KMS-11 (cell line): ENCODE measurements at regions not wholly inside any gene's neighbourhood (a gene's known extent, or its start where the extent isn't known, plus 50 kb on each side); places are given as distances from the start of the nearest gene placed in this dataset.

Experiments
- H2AFZ ChIP-seq: fragments of 200-600 bp; sonication (generic); 2 replicates; pipeline ENCODE4 v1.6.1; 2016; ENCODE audit warnings: antibody characterized with exemption, mixed run types, low read depth
- H3K27ac ChIP-seq: fragments of 200-600 bp; sonication (generic); 2 replicates; pipeline ENCODE4 v1.6.1; 2016; ENCODE audit warnings: mild to moderate bottlenecking, mixed run types
- H3K27me3 ChIP-seq: fragments of 200-600 bp; sonication (generic); 2 replicates; pipeline ENCODE4 v1.6.1; 2017; ENCODE audit warnings: mild to moderate bottlenecking, low read depth, mixed run types, moderate library complexity; ENCODE audit not compliant: insufficient read depth
- H3K36me3 ChIP-seq: fragments of 200-600 bp; sonication (generic); 2 replicates; pipeline ENCODE4 v1.6.1; 2017; ENCODE audit warnings: mild to moderate bottlenecking, mixed run types; ENCODE audit not compliant: insufficient read depth
- H3K4me1 ChIP-seq: fragments of 200-600 bp; sonication (generic); 2 replicates; pipeline ENCODE4 v1.6.1; 2016; ENCODE audit warnings: mild to moderate bottlenecking, low read depth, mixed run types; ENCODE audit not compliant: poor library complexity, severe bottlenecking
- H3K4me2 ChIP-seq: fragments of 200-600 bp; sonication (generic); 2 replicates; pipeline ENCODE4 v1.7.0; 2016; ENCODE audit warnings: mild to moderate bottlenecking, mixed run types
- H3K4me3 ChIP-seq: fragments of 200-600 bp; sonication (generic); IDR thresholded peaks from 2 replicates; pipeline ENCODE4 v1.6.1; 2017; ENCODE audit warnings: low read depth, low read length, mixed read lengths; ENCODE audit not compliant: insufficient read depth
- H3K79me2 ChIP-seq: fragments of 200-600 bp; sonication (generic); 2 replicates; pipeline ENCODE4 v1.6.1; 2016; ENCODE audit warnings: low read depth, mixed run types; ENCODE audit not compliant: insufficient read depth
- H3K9ac ChIP-seq: fragments of 200-600 bp; sonication (generic); 2 replicates; pipeline ENCODE4 v1.6.1; 2016; ENCODE audit warnings: mild to moderate bottlenecking, mixed run types
- H4K20me1 ChIP-seq: fragments of 200-600 bp; sonication (generic); 2 replicates; pipeline ENCODE4 v1.6.1; 2016; ENCODE audit warnings: mild to moderate bottlenecking, mixed run types; ENCODE audit not compliant: insufficient read depth
- CTCF ChIP-seq: fragments of 200-600 bp; sonication (generic); conservative IDR thresholded peaks from 2 replicates; pipeline ENCODE4 v1.6.1; 2017; ENCODE audit warnings: low read depth, mild to moderate bottlenecking, antibody characterized with exemption, low read length, moderate library complexity, mixed read lengths

- Histone ChIP-seq H3K79me2 (no peaks in the 10 kb centered on the region), H4K20me1 (no peaks in the 10 kb centered on the region), H3K27ac (no peak overlapping the region), H3K36me3 (no peaks in the 10 kb centered on the region), H2AFZ (no peak overlapping the region), H3K4me3 (no peak overlapping the region), H3K4me1 (no peaks in the 10 kb centered on the region), H3K9ac (no peak overlapping the region), H3K4me2 (no peak overlapping the region), H3K27me3 (no peaks in the 10 kb centered on the region)
- no peak for TF ChIP-seq CTCF
These were observed 102.2 kb downstream of the SNX18 start for GRCh38 chr5:54619731-54620130.

GRCh38 chr5:54616518-54617220 lies 99.1 kb downstream of the SNX18 start:
- H3K9ac ChIP-seq = no peak overlapping the region
- no peak for TF ChIP-seq CTCF

GRCh38 chr5:54616031-54616430 lies 98.5 kb downstream of the SNX18 start:
- Histone ChIP-seq H3K4me2 (no peak overlapping the region), H2AFZ (no peak overlapping the region), H4K20me1 (no peaks in the 10 kb centered on the region), H3K4me1 (peaks cover 5% of the 10 kb centered on the region), H3K27ac (no peak overlapping the region), H3K4me3 (no peak overlapping the region), H3K9ac (no peak overlapping the region), H3K36me3 (no peaks in the 10 kb centered on the region), H3K79me2 (no peaks in the 10 kb centered on the region), H3K27me3 (no peaks in the 10 kb centered on the region)
- no peak for TF ChIP-seq CTCF

More at GRCh38 chr5:54616518-54617220, 99.1 kb downstream of the SNX18 start:
- Histone ChIP-seq H3K4me2 (no peak overlapping the region), H4K20me1 (no peaks in the 10 kb centered on the region), H3K36me3 (no peaks in the 10 kb centered on the region), H3K79me2 (no peaks in the 10 kb centered on the region), H3K4me1 (no peaks in the 10 kb centered on the region), H2AFZ (no peak overlapping the region), H3K27me3 (no peaks in the 10 kb centered on the region), H3K4me3 (no peak overlapping the region), H3K27ac (no peak overlapping the region)

GRCh38 chr5:54615381-54615780 lies 97.8 kb downstream of the SNX18 start:
- no peak overlapping the region for H3K4me2 ChIP-seq
- no peak overlapping the region for H2AFZ ChIP-seq
- no peak for TF ChIP-seq CTCF
- H3K36me3 ChIP-seq = no peaks in the 10 kb centered on the region
- no peak overlapping the region for H3K4me3 ChIP-seq
- H3K79me2 ChIP-seq = no peaks in the 10 kb centered on the region
- no peak overlapping the region for H3K27ac ChIP-seq
- H4K20me1 ChIP-seq = no peaks in the 10 kb centered on the region
- peaks cover 11% of the 10 kb centered on the region for H3K4me1 ChIP-seq
- H3K9ac ChIP-seq = no peak overlapping the region
- H3K27me3 ChIP-seq = no peaks in the 10 kb centered on the region
